COR-L47 (cell line): ENCODE measurements at regions not wholly inside any gene's neighbourhood (a gene's known extent, or its start where the extent isn't known, plus 50 kb on each side); places are given as distances from the start of the nearest gene placed in this dataset.

Experiments used
- DNase-seq: peaks from one replicate; lab custom pipeline; 2025; lab: John Stamatoyannopoulos, UW

GRCh38 chr12:65630555-65630954 lies 193.7 kb upstream of the HMGA2 start:
- no peak for DNase-seq

GRCh38 chr12:65631621-65632111 lies 192.6 kb upstream of the HMGA2 start:
- no peak for DNase-seq

DNA sequence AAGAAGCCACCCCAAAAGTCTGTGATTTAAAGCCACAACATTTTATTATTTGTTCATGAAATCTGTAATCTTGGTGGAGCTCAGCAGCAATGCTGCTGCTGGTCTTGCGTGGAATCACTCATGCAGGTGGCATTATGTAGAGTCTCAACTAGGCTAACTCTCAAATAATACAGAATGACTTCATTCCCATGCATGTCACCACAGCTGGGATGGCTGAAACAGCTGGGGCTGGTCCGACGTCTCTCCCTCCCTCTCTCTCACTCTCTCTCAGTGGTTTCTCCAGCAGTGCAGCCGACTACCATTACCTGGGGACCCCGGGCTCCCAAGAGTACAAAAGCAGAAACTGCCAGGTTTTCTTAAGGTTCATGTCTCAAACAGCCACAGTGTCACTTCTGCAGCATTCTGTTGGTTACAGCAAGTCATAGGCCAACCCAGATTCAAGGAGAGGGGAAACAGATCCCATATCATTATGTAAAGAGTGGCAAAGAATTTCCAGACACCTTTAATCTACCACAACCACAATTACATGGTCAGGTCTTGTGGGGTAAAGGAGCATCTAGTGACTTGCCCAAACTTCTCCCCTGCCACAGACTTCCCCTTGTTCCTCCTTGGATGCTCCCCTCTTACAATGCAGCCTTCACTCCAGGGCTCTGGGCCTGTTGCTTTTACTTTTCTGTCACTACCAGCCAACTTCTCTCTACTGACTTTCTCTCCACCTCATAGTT lies 192.0 kb upstream of the HMGA2 start:
- no peak for DNase-seq

DNA sequence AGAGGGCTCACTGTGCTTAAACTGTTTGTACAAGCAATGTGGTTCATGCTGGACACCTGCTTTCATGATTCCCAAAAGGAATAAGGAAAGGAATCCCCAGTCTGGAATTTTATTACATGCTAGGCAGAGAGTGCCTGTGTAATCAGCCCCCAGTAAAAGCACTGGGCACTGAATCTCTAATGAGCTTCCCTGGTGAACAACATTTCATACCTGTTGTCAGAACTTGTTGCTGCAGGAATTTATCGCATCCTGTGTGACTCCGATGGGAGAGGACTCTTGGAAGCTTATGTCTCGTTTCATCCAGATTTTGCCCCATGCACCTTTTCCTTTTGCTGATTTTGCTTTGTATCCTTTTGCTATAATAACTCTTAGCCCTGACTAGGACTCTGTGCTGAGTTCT lies 190.2 kb upstream of the HMGA2 start:
- no peak for DNase-seq

DNA sequence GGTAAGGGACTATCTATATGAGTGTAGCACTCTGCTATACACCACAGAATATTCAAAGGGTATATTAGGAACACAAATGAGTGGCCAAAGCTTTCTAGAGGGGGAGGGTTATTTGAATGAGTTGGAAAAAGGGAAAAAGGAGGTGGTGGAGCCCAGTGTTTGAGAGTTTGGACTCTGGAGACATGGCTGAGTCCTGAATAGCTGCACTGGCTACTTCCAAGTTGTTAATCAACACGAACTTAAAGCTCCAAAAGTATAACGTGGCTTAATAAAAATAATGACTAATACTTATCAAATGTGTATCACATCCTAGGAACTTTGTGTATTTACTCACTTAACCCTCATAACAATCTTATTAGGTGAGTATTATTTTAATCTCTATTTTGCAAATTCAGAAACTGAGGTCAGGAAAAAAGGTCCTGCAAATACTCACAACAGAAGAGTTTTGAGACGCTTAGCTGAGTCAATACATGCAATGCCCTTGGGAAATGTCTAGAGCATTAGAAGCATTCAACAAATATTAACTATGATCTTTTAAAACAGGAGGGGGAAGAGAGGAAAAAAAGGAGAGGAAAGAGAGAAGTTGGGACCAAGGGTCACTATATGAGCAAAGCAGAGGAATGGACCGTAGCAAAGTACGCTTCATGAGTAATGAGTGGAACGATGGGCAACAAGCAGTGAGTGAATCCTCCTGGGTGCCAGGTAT lies 189.5 kb upstream of the HMGA2 start:
- DNase-seq, result no peak

GRCh38 chr12:65636436-65636835 lies 187.8 kb upstream of the HMGA2 start:
- DNase-seq, result no peak

GRCh38 chr12:65637150-65637549 lies 187.1 kb upstream of the HMGA2 start:
- no peak for DNase-seq

- DNase-seq, result no peak
These were observed 186.5 kb upstream of the HMGA2 start for GRCh38 chr12:65637774-65638173.

DNA sequence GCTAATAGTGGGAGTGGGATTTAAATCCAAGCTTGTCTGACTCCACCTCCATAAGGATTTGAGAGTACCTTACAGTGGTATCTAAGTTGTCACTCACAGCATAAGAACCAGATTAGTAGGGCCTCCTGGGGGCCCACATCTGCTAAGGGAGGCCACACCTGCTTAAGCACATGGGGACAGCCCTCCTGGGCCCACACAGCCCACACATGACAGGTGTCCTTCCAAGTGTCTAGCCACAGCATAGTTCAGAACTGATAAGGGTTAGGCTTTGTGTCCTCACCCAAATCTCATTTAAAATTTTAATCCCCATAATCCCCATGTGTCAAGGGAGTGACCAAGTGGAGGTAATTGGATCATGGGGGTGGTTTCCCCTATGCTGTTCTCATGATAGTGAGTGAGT lies 186.0 kb upstream of the HMGA2 start:
- no peak for DNase-seq

DNA sequence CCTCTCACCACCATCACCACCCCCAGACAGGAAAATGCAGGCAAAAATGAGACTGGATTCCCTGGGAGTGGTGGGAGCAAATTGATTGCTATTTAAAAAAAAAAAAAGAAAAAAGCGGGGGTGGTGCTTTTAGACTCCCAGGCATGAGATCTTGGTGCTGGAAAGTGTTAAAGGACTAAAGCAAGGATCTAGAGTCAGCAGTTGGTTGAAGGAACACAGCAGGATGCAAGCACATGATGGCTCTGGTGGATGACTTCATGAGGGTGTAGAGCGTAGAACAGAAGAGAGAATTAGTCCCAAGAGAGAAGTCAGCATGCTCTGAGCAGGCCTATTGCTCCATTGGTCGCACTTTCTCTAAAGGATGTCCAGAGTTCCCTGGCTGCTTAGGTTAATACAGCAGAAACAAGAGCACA lies 183.8 kb upstream of the HMGA2 start:
- DNase-seq, result no peak

DNA sequence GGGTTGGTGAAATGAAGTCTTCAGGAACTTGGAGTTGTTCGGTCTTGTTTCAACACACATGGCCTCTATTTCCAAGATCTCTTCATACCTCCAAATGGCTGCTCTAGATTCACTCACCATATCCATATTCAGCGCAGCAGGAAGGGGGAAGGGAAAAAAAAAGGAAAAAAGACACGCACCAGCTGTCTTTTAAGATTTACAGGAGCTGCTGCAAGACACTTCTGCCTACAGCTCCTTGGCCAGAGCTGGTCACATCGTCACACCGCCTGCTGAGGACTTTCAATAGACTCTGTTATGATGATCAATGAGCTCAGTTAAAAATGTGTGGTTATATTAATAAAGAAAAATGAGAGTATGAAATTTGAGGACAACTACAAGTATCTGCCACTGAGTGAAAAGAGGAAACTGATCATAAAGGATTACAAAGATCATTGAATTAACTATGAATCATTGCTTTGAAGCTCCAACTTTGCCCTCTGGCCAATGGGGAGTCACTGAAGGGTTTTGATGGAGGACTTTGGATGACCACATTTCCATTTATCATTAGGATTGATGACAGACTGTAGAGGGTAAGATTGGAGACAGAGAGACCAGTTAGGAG lies 182.1 kb upstream of the HMGA2 start:
- DNase-seq, result no peak

GRCh38 chr12:65643171-65643570 lies 181.1 kb upstream of the HMGA2 start:
- DNase-seq, result no peak

DNA sequence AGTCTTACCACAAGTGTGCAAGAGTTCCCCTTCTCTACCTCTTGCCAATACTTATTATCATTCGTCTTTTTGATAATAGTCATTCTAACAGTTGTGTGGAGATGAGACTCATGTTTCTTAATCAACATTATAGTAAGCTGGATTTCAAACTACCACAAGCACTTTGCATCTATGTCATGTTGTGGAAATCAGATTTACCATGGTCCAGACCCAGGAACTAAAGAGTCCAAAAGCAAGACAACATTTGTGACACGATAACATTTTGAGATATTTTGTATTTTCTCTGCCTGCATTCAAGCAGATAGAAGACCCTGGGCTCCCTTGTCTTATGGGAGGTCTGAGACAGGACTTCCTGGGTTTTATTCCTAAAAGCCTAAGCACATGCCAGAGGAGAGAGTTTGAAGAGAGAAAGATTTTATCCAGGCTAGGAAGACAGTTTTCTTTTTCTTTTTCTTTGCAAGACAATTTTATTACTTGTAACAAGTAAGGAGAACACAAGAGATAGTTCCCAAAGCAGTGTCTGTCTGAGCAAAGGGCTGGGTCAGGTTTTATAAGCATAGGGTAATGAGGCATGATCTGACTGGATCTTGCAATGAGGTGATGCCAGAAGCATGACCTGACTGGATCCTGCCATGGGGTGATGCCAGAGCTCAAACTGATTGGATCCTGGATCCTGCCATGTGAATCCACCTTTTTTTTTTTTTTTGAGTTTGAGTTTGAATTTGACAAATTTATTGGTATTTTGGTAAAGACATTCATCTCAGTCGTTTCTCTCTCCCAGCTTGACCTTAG lies 180.5 kb upstream of the HMGA2 start:
- DNase-seq, result no peak

GRCh38 chr12:65646127-65646643 lies 178.1 kb upstream of the HMGA2 start:
- DNase-seq, result no peak

DNA sequence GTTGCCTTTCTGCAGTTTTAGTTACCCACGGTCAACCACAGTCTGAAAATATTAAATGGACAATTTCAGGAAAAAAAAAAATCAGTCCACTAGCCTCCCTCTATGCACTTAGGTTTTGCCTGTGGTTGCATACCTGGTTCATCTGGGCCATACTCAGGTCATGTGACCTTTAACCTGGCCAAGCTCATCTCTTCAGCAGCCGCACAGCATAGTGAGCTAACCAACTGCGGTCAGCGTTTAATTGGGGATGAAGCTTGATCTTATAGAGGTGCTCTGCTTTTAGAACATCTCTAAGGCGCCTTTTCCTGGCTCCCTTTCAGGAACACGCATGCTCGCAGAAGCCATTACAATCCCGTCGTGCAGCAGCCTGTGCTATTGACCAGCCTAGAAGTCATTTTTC lies 177.2 kb upstream of the HMGA2 start:
- no peak for DNase-seq

DNA sequence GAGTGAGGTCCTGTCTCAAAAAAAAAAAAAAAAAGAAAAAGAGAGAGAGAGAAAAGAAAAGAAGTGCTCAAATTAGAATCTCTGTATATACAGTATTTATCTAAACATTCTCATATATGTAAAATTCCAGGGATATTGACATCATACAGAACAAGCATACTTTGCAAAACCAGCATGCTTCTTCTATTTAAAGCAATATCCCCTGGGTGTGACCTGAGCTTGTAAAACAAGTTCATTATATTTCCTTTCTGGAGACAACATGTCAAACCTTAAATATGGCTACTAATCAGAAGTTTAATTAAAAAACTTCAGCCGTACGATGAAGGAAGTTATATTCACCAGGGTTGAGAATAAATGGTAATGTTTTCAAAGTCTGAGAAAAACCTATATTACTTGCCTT lies 175.8 kb upstream of the HMGA2 start:
- no peak for DNase-seq

- DNase-seq, result no peak
These were observed 175.2 kb upstream of the HMGA2 start for GRCh38 chr12:65649126-65649525.

DNA sequence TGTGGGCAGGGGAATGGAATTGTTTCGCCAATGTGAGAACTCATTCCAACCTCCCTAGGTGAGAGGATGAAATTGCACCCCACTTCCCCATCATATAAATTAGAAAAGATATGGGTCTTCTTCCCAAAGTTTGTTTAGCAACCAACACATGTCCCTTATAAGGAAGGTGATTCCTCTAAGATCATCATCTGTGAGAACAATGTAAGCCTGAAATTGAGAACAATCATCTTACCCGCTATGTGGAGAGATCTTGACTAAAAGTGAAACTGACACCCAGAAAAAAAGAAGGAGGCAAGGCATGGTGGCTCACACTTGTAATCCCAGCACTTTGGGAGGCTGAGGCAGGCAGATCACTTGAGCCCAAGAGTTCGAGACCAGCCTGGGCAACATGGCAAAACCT lies 173.2 kb upstream of the HMGA2 start:
- no peak for DNase-seq

GRCh38 chr12:65653321-65653720 lies 171.0 kb upstream of the HMGA2 start:
- DNase-seq, result no peak

- no peak for DNase-seq
These were observed 170.2 kb upstream of the HMGA2 start for GRCh38 chr12:65653946-65654629.

- DNase-seq, result no peak
These were observed 169.2 kb upstream of the HMGA2 start for GRCh38 chr12:65655074-65655493.
